Suprapubic skin (tissue), 4 donors: ENCODE measurements at regions not wholly inside any gene's neighbourhood (a gene's known extent, or its start where the extent isn't known, plus 50 kb on each side); places are given as distances from the start of the nearest gene placed in this dataset.

ENCODE experiments used
- CTCF ChIP-seq, 2 donors: fragments of 200-600 bp in 1 of 2; fragments of 450-650 bp in 1 of 2; sonication (generic) in 1 of 2; IDR thresholded peaks; one replicate each; pipeline ENCODE4 v1.5.1; 2016 to 2019; ENCODE audit warnings: antibody characterized with exemption in 2 of 2, mild to moderate bottlenecking in 1 of 2, moderate library complexity in 1 of 2
- POLR2A ChIP-seq, 2 donors: fragments of 450-650 bp; IDR thresholded peaks; one replicate each; pipeline ENCODE4 v1.6.1; 2017; ENCODE audit warnings: antibody characterized with exemption in 2 of 2, mild to moderate bottlenecking in 2 of 2, moderate library complexity in 2 of 2
- POLR2AphosphoS5 ChIP-seq, 3 donors: sonication (generic); formaldehyde crosslinking; IDR thresholded peaks; one replicate each; pipeline ENCODE4 v1.6.1; 2017; ENCODE audit warnings: antibody characterized with exemption in 3 of 3

DNA sequence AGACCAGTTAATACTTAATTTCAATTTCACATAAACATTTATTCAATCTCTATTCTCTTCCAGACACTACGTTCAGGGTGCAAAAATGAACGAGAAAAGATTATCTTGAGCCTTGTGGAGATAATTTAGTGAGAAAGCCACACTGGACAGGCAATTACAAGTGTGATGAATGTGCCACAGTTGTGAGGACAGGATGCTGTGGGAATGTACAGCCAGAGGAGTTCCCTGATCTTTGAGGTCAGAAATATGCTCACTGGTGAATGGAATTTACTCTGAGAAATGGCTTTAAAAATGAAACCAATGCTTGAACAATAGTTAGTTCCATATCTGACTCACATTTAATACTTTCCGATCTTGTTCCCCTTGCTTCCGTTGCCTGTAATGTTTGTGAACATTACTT is 864.8 kb downstream of the GATA3 start:
- TF ChIP-seq POLR2AphosphoS5 (IDR thresholded peaks at IDR 0.05), result no peak
- TF ChIP-seq POLR2A (IDR thresholded peaks at IDR 0.05), result no peak
- no peak for TF ChIP-seq CTCF (IDR thresholded peaks at IDR 0.05)
